H1 (cell line): ENCODE measurements at regions not wholly inside any gene's neighbourhood (a gene's known extent, or its start where the extent isn't known, plus 50 kb on each side); places are given as distances from the start of the nearest gene placed in this dataset.

Experiments
- ASH2L ChIP-seq: fragments of 200-600, 300-600 bp; sonication (generic); IDR thresholded peaks from one replicate; pipeline ENCODE4 v1.7.1; 2017; ENCODE audit warnings: low read length
- CHD7 ChIP-seq: fragments of 300-600 bp; sonication (generic); IDR thresholded peaks from 2 replicates; pipeline ENCODE4 v1.7.1; 2012; ENCODE audit warnings: low read length, moderate library complexity, mild to moderate bottlenecking, inconsistent platforms; ENCODE audit not compliant: insufficient replicate concordance
- CREB1 ChIP-seq: IDR thresholded peaks from 2 replicates; pipeline ENCODE4 v1.6.1; 2012; ENCODE audit warnings: inconsistent platforms
- E2F6 ChIP-seq: IDR thresholded peaks from 2 replicates; pipeline ENCODE4 v1.6.1; 2012; ENCODE audit warnings: inconsistent platforms
- RXRA ChIP-seq: IDR thresholded peaks from 2 replicates; pipeline ENCODE4 v1.6.1; 2011; ENCODE audit warnings: low read depth, mild to moderate bottlenecking, low read length, moderate library complexity; ENCODE audit not compliant: insufficient read depth
- SIRT6 ChIP-seq: IDR thresholded peaks from one replicate; pipeline ENCODE4 v1.7.1; 2012; ENCODE audit warnings: low read length, inconsistent platforms
- SRF ChIP-seq: IDR thresholded peaks from 2 replicates; pipeline ENCODE4 v1.6.1; 2011; ENCODE audit warnings: mild to moderate bottlenecking, low read depth, low read length, moderate library complexity
- TAF1 ChIP-seq: IDR thresholded peaks from 2 replicates; pipeline ENCODE4 v1.6.1; 2011; ENCODE audit warnings: mild to moderate bottlenecking, low read depth, low read length
- TBP ChIP-seq: IDR thresholded peaks from 2 replicates; pipeline ENCODE4 v1.6.1; 2011; ENCODE audit warnings: low read depth, low read length, improper control_type of control experiment
- TEAD4 ChIP-seq: IDR thresholded peaks from 2 replicates; pipeline ENCODE4 v1.6.1; 2012; ENCODE audit warnings: low read depth, low read length, inconsistent platforms, mixed read lengths

GRCh38 chr4:181202240-181202639 is 1041.0 kb upstream of the TENM3 start (continued):
- TF ChIP-seq CHD7 (no peak), CREB1 (no peak), E2F6 (no peak), TBP (no peak), ASH2L (no peak), RXRA (no peak), SIRT6 (no peak), SRF (no peak), TAF1 (no peak), TEAD4 (no peak)
